SJCRH30 (cell line): ENCODE measurements at regions not wholly inside any gene's neighbourhood (a gene's known extent, or its start where the extent isn't known, plus 50 kb on each side); places are given as distances from the start of the nearest gene placed in this dataset.
"Not testable (repeated sequence)": the region's sequence is repeated elsewhere in the genome, so short reads cannot be mapped to it uniquely, and the experiment has no call there.

ENCODE experiments used
- DNase-seq, 2 experiments: peaks; one replicate each; pipeline ENCODE4 v3.0.0-alpha.2; 2015 to 2020
- H3K27ac ChIP-seq: fragments of 250-450 bp; sonication (Bioruptor Pico); 2 replicates; pipeline ENCODE4 v1.5.1; 2020; ENCODE audit warnings: mild to moderate bottlenecking, moderate library complexity
- H3K27me3 ChIP-seq: fragments of 250-450 bp; sonication (Bioruptor Pico); 2 replicates; pipeline ENCODE4 v1.5.1; 2020; ENCODE audit warnings: mild to moderate bottlenecking, moderate library complexity
- H3K36me3 ChIP-seq: fragments of 250-450 bp; sonication (Bioruptor Pico); 2 replicates; pipeline ENCODE4 v1.5.1; 2020; ENCODE audit warnings: mild to moderate bottlenecking, moderate library complexity
- H3K4me1 ChIP-seq: fragments of 250-450 bp; sonication (Bioruptor Pico); 2 replicates; pipeline ENCODE4 v1.5.1; 2020; ENCODE audit warnings: mild to moderate bottlenecking, moderate library complexity
- H3K4me3 ChIP-seq: fragments of 250-450 bp; sonication (Bioruptor Pico); 2 replicates; pipeline ENCODE4 v1.5.1; 2020; ENCODE audit warnings: mild to moderate bottlenecking, moderate library complexity
- H3K9me3 ChIP-seq: fragments of 250-450 bp; sonication (Bioruptor Pico); replicated peaks from 2 replicates; pipeline ENCODE4 v1.5.1; 2020; ENCODE audit warnings: mild to moderate bottlenecking, moderate library complexity

- H3K36me3 ChIP-seq: no peaks in the 10 kb centered on the region
- DNase-seq: no peak
- no peaks in the 10 kb centered on the region for H3K4me1 ChIP-seq
- H3K9me3 ChIP-seq: no peaks in the 10 kb centered on the region
- H3K4me3 ChIP-seq: no peak overlapping the region
- H3K27me3 ChIP-seq: no peaks in the 10 kb centered on the region
- no peak overlapping the region for H3K27ac ChIP-seq
These were observed 260.6 kb downstream of the SMAD2 start for GRCh38 chr18:47669815-47670214.

DNA sequence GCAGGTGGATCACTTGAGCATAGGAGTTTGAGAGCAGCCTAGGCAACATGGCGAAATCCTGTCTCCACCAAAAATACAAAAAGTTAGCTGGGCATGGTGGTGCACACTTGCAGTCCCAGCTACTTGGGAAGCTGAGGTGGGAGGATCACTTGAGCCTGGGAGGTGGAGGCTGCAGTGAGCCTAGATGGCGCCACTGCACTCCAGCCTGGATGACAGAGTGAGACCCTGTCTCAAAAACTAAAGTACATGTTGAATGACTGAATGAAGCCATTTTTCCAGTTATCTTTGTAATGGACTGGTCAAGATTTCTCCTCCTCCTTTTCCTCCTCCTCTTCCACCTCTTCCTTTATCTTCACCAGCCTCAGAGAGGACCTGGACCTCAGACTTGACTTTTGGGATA, 272.0 kb downstream of the SMAD2 start:
- Histone ChIP-seq H3K9me3 (no peaks in the 10 kb centered on the region), H3K27me3 (no peaks in the 10 kb centered on the region), H3K4me3 (no peak overlapping the region), H3K27ac (no peak overlapping the region), H3K4me1 (no peaks in the 10 kb centered on the region), H3K36me3 (no peaks in the 10 kb centered on the region)
- no peak for DNase-seq

GRCh38 chr18:47654988-47655387, 275.5 kb downstream of the SMAD2 start:
- DNase-seq: no peak

GRCh38 chr18:47644896-47645295, 285.6 kb downstream of the SMAD2 start:
- no peak for DNase-seq
- H3K27me3 ChIP-seq: no peaks in the 10 kb centered on the region
- H3K4me3 ChIP-seq: no peak overlapping the region
- H3K4me1 ChIP-seq: no peaks in the 10 kb centered on the region
- H3K9me3 ChIP-seq: no peaks in the 10 kb centered on the region
- H3K27ac ChIP-seq: no peak overlapping the region
- H3K36me3 ChIP-seq: no peaks in the 10 kb centered on the region

More at GRCh38 chr18:47654988-47655387, 275.5 kb downstream of the SMAD2 start:
- Histone ChIP-seq H3K27me3 (no peaks in the 10 kb centered on the region), H3K4me3 (no peak overlapping the region), H3K36me3 (no peaks in the 10 kb centered on the region), H3K9me3 (no peaks in the 10 kb centered on the region), H3K27ac (no peak overlapping the region), H3K4me1 (no peaks in the 10 kb centered on the region)

DNA sequence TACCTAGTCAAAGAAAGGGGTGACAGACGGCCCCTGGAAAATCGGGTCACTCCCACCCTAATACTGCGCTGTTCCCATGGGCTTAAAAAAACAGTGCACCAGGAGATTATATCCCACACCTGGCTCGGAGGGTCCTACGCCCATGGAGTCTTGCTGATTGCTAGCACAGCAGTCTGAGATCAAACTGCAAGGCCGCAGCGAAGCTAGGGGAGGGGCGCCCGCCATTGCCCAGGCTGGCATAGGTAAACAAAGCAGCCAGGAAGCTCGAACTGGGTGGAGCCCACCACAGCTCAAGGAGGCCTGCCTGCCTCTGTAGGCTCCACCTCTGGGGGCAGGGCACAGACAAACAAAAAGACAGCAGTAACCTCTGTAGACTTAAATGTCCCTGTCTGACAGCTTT, 292.9 kb downstream of the SMAD2 start:
- not testable (repeated sequence) for H3K4me3 ChIP-seq, H3K27me3 ChIP-seq, H3K9me3 ChIP-seq, H3K4me1 ChIP-seq, H3K27ac ChIP-seq, H3K36me3 ChIP-seq, DNase-seq

DNA sequence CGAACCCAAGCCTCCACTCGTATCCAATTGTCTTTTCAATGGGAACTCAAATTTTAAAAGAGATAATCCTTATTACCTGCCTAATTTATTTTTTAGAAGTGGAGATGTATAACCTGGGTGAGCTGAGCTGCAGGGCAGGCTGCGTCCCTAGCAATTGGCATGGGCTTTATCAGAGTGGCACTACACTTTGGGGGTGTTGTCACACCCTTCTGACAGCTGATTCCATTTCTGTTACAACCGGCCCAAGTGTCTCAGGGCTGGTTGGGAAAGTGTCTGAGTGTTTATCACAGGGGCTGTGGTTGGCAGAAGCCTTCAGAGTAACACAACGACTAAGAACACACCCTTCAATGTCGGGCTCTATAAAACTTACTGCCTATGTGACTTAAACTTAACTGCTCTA, 295.0 kb downstream of the SMAD2 start:
- no peak for DNase-seq
- Histone ChIP-seq H3K36me3 (no peaks in the 10 kb centered on the region), H3K4me3 (no peak overlapping the region), H3K27ac (no peak overlapping the region), H3K27me3 (no peaks in the 10 kb centered on the region), H3K4me1 (no peaks in the 10 kb centered on the region), H3K9me3 (no peaks in the 10 kb centered on the region)

DNA sequence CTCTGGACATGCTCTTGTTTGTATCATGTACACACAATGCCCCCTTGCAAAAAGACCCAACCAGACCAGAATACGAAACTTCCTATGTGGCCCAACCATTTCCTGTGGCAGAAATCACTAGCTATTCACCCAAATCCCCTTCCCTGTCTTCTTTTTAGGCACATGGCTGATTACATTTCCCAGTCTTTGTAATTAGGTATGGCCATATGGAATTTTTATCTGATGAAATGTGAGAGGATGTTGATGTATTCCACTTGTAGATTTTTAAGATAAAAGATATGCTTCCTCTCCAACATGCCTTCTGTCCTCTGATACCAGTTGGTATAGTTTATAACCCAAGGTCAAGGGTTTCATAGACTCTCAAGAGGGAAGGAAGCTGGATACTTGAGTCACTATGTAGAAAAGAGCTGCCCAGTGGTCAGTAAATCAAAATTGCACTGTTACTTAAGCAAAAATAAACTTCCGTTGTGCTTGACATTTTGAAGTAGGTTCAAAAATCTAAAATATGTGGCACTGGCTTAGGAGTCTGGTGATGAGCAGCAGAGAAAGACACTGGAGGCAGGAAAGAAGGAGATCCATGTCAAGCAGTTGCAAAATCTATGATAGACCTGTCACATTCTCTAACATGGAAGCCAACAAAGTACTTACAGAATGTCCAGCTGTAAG, 297.4 kb downstream of the SMAD2 start:
- DNase-seq: no peak

GRCh38 chr18:47628893-47629292, 301.6 kb downstream of the SMAD2 start:
- no peak overlapping the region for H3K27ac ChIP-seq
- no peaks in the 10 kb centered on the region for H3K27me3 ChIP-seq
- H3K4me3 ChIP-seq: no peak overlapping the region
- no peaks in the 10 kb centered on the region for H3K4me1 ChIP-seq
- no peak for DNase-seq
- no peaks in the 10 kb centered on the region for H3K36me3 ChIP-seq
- no peaks in the 10 kb centered on the region for H3K9me3 ChIP-seq

More for the DNA sequence above, 297.4 kb downstream of the SMAD2 start:
- Histone ChIP-seq H3K4me1 (no peaks in the 10 kb centered on the region), H3K27me3 (no peaks in the 10 kb centered on the region), H3K4me3 (no peak overlapping the region), H3K27ac (no peak overlapping the region), H3K9me3 (no peaks in the 10 kb centered on the region), H3K36me3 (no peaks in the 10 kb centered on the region)

- no peaks in the 10 kb centered on the region for H3K27me3 ChIP-seq
These were observed 302.1 kb downstream of the SMAD2 start for GRCh38 chr18:47628240-47628781.

DNA sequence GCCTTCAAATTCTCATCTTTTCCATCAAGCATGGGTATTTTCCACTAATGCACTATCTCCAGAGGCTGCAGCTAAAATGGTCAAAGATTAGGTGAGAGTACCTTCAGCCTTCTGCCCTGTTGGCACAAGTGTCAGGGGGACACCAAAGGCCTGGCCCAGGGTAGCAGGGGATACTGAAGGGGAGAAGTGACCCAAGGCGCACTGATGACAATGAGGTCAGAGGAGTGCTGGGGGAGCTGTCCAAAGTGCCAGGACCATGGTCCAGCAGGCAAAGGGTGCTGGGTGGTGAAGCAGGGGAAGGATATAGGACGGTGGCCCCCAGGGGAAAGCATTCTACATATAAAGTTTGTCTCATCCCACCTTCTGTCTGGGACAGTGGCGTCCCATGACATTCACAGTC, 303.4 kb downstream of the SMAD2 start:
- DNase-seq: no peak
- H3K4me3 ChIP-seq: no peak overlapping the region
- no peak overlapping the region for H3K27ac ChIP-seq
- no peaks in the 10 kb centered on the region for H3K27me3 ChIP-seq
- no peaks in the 10 kb centered on the region for H3K36me3 ChIP-seq
- H3K4me1 ChIP-seq: no peaks in the 10 kb centered on the region
- H3K9me3 ChIP-seq: no peaks in the 10 kb centered on the region

More at GRCh38 chr18:47628240-47628781, 302.1 kb downstream of the SMAD2 start:
- DNase-seq: no peak
- H3K36me3 ChIP-seq: no peaks in the 10 kb centered on the region
- H3K4me1 ChIP-seq: no peaks in the 10 kb centered on the region
- no peak overlapping the region for H3K27ac ChIP-seq
- no peaks in the 10 kb centered on the region for H3K9me3 ChIP-seq
- no peak overlapping the region for H3K4me3 ChIP-seq

DNA sequence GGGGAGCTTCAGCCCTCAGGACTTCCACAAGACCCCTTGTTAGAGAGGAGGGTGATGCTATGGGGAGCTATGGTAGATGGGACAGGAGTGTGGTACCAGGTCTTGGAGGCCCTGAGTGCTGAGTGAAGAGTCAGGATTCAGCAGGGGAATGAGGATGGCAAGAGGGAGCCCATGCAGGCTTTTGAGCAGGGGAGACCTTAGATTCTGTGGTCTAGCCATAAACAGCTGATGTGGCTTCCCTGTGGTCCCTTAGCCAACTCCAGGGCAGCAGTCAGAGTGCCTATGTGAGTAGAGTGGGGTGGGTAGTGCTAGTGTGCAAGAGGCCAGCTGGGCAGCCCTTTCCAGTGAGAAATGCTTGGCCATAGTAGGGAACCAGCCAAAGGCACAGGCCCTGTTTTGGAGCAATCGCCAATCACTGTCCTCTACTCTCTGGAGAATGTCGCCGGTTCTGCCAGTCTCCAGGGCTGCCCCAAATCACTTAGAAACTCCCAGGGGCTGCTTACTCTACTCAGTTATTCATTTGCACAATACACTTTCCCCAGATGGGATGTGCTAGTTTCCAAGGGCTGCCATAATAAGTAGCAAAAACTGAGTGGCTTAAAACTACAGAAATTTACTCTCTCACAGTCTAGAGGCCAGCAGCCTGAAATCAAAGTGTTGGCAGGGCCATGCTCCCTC, 310.5 kb downstream of the SMAD2 start:
- H3K4me1 ChIP-seq: no peaks in the 10 kb centered on the region
- H3K27ac ChIP-seq: no peak overlapping the region
- no peaks in the 10 kb centered on the region for H3K36me3 ChIP-seq
- no peaks in the 10 kb centered on the region for H3K27me3 ChIP-seq
- no peak overlapping the region for H3K4me3 ChIP-seq
- DNase-seq: no peak
- H3K9me3 ChIP-seq: no peaks in the 10 kb centered on the region

GRCh38 chr18:47618758-47619157, 311.7 kb downstream of the SMAD2 start:
- H3K27me3 ChIP-seq: no peaks in the 10 kb centered on the region
- no peaks in the 10 kb centered on the region for H3K36me3 ChIP-seq
- no peak overlapping the region for H3K27ac ChIP-seq
- H3K4me1 ChIP-seq: no peaks in the 10 kb centered on the region
- no peak for DNase-seq
- H3K9me3 ChIP-seq: no peaks in the 10 kb centered on the region
- H3K4me3 ChIP-seq: no peak overlapping the region

DNA sequence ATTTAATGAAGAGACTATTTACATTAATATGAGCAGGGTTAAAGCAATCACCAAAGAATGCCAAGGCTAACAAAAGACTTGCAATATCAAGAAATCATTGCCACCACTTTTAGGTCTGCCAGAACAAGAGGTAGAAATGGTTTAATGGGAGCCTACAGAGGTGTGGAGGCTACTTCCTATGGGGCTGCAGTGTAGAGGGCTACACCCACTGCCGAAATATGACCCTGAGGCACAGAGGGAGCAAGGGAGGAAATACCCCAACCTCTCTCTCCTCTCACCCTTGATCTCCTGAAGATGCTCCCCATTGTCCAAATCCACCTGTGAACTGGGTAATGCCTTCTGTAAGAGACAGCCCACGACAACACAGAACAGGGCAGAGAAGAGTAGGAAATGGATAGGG, 315.4 kb downstream of the SMAD2 start:
- Histone ChIP-seq H3K27me3 (no peaks in the 10 kb centered on the region), H3K4me1 (no peaks in the 10 kb centered on the region), H3K27ac (no peak overlapping the region), H3K36me3 (no peaks in the 10 kb centered on the region), H3K4me3 (no peak overlapping the region), H3K9me3 (no peaks in the 10 kb centered on the region)
- DNase-seq: no peak

GRCh38 chr18:47613929-47614328, 316.5 kb downstream of the SMAD2 start:
- H3K27me3 ChIP-seq: no peaks in the 10 kb centered on the region
- DNase-seq: no peak

DNA sequence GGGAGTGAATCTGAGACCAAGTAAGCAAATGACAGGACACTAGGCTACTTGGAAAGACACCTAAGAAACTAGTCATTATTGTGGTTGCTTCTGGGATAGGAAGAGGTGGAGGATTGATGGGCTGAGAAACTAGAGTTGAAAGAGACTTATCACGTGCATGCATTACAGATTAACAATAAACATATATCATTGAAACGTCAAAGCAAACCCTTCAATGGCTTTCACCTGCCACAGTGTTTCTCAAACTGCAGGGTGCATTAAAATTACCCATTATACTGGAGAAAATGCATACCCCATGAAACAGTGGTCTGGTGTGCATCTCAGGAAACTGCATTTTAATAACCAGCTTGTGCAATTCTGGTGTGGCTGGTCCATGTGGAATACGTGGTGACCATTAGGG, 318.8 kb downstream of the SMAD2 start:
- no peak overlapping the region for H3K27ac ChIP-seq
- H3K9me3 ChIP-seq: no peaks in the 10 kb centered on the region
- H3K4me1 ChIP-seq: no peaks in the 10 kb centered on the region
- H3K4me3 ChIP-seq: no peak overlapping the region
- DNase-seq: no peak
- no peaks in the 10 kb centered on the region for H3K36me3 ChIP-seq
- H3K27me3 ChIP-seq: no peaks in the 10 kb centered on the region

More at GRCh38 chr18:47613929-47614328, 316.5 kb downstream of the SMAD2 start:
- no peaks in the 10 kb centered on the region for H3K36me3 ChIP-seq
- no peaks in the 10 kb centered on the region for H3K9me3 ChIP-seq
- H3K27ac ChIP-seq: no peak overlapping the region
- H3K4me1 ChIP-seq: no peaks in the 10 kb centered on the region
- H3K4me3 ChIP-seq: no peak overlapping the region

DNA sequence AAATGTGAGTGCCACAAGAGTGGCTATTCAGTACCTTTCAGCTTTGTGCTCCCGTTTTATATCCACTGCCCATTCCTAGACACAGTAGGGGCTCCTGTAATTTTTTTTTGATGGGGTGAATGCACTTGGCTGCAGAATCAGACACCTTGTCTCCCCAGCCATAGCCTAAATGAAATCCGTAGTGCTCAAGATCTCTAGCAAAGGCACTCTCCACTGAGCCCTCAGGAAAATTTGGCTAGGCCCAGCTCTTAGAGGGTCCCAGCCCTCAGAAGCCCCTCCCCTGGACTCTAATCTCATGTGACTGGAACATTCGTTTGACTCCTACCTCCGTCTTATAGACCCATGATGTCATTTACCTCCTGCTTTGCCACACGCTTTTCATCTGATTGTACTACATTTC, 323.9 kb downstream of the SMAD2 start:
- DNase-seq: no peak
- Histone ChIP-seq H3K36me3 (no peaks in the 10 kb centered on the region), H3K4me1 (no peaks in the 10 kb centered on the region), H3K27me3 (no peaks in the 10 kb centered on the region), H3K27ac (no peak overlapping the region), H3K4me3 (no peak overlapping the region), H3K9me3 (no peaks in the 10 kb centered on the region)
